Nucleus accumbens (tissue), 56 donors: ENCODE measurements at regions not wholly inside any gene's neighbourhood (a gene's known extent, or its start where the extent isn't known, plus 50 kb on each side); places are given as distances from the start of the nearest gene placed in this dataset.

Experiments used
- DNase-seq, 56 donors: peaks; one replicate each; lab custom pipeline; 2025; lab: John Stamatoyannopoulos, UW

DNA sequence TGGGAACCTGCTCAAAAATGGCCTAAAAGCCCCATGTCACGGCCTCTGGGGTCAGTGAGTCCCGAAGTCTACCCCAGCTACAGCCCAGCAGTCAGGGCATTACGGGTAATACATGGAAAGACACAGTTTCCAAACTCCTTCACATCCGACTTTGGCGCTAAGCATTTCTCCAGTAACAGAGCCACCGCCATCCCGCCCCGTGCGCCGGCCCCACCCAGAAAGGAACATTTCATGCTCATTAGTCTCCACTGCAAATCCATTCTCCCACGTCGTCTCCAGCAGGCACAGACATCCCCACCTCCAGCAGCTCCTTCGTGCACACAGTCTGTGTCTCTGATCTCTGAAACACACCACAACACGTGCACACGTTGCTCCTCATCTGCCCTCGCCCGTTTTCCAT is 509.2 kb upstream of the ID2 start:
- no peak for DNase-seq

DNA sequence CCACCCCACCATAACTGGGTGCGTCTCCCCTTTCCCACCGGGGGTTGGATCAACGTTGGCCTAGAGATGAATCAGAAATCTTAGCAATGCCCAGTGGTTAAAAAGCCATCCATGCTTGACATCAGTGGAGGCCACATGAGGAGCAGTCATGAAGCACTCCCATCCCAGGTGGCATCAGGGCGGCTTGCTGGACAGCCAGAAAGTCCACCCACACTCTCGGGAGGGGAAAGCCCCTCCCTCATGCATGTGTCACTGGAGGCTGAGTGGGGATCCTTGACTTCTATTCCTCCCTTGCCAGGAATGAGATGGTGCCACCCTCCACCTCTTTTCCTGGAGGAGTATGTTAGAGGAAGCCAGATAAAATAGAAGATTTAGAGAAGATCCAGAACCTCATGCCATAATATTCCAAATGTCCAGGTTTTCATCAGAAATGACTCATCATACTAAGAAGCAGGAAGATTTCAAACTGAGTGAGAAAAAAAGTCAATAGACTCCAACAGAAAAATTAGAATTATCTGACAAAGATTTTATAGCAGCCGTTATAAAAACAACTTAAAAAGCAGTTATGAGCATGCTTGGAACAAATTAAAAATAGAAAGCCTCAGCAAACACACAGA is 507.1 kb upstream of the ID2 start:
- no peak for DNase-seq

DNA sequence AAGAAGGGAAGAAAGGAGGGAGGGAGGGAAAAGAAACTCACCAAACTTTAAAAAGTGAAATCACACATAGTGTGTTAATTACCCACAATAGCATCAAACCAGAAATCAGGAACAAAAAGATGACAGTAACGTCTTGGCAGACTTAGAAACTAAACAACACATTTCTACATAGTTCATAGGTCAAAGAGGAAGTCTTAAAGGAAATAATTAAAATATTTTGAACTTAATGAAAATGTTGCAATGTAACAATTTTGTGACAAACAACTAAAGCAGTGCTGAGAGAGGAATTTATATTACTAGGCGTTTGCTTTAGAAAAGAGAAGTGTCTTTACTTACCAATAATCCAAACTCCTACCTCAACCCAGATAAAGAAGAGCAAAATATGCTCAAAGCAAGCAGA is 505.0 kb upstream of the ID2 start:
- no peak for DNase-seq

DNA sequence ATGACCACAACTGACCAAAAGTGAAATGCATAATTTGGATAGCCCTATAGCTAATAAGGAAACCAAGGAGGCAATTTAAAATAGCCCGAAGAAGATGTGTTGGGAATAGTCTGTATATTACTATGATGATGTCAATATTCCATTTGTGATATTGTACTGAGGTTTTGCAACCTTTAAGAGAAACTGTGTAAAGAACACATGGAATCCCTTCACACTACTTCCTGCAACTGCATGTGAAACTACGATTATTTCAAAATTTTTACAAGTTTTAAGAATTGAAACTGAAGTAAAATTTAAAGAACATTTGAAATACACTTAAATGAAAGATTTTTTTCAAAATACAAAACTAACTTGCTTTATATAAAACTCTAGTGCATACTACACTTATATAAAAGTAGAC is 504.3 kb upstream of the ID2 start:
- DNase-seq = no peak

DNA sequence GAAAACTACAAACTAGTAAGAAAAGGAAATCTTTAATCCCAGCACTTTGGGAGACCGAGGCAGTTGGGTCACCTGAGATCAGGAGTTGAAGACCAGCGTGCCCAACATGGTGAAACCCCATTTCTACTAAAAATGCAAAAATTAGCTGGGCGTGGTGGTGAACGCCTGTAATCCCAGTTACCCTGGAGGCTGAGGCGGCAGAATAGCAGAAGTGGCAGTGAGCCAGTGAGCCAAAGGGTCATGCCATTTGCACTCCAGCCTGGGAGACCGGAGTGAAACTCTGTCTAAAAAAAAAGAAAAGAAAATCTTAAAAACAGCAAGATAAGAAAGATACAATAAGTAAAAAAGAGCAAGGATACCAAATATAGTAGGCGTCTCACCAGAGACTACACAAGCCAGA is 502.9 kb upstream of the ID2 start:
- no peak for DNase-seq

DNA sequence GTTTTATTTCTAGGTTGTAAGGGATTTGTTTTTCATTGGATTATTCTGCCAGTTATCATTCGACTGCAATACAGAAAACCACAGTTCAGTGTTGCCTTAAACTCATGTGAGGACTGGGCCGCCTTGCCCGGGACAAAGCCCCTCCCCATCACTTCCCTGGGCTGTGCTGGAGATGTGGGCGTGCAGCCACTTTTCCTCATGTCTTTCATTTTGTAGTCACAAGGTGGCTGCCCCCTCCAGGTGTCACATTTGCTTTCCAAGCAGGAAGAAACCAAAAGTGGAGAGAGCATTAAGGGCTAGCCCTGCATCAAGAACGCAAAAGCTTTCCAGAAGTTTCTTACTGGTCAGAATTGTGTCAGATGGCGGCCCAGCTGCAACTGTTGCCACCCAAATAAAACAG is 492.5 kb upstream of the ID2 start:
- DNase-seq = no peak

DNA sequence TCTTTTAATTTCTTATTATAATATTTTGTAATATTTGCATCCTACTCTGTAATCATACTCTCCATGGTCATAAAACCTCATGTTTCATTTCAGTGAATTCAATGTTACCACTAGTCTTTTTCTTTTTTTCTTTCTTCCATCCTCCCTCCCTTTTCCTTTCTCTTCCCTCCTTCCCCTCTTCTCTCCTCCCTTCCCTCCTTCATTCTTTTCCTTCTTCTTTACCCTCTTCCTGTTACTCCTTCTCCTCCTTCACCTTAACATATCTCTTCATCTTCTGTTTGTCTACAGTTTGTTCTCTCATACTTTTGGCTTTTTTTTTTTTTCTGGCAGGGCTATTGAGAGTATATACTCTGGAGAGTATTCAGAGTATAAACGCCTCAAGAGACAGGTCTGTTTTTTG is 491.6 kb upstream of the ID2 start:
- DNase-seq = no peak

DNA sequence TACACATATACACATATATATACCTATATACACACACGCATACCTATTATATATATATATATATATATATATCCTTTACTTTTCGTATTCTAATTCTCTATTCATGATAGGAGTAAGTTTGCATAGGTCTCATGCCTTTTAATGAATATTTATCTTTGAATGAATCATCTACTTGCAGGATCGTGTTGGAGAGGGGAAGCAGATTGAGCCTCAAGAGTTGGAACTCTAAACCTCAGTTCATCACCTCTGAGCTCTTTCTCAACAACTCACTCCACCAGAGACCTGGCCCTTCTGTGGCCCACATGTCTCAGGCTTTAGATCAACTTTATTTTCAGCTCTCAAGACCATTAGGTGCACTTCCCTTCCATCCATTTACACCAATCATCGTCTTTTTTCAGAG is 490.4 kb upstream of the ID2 start:
- no peak for DNase-seq

DNA sequence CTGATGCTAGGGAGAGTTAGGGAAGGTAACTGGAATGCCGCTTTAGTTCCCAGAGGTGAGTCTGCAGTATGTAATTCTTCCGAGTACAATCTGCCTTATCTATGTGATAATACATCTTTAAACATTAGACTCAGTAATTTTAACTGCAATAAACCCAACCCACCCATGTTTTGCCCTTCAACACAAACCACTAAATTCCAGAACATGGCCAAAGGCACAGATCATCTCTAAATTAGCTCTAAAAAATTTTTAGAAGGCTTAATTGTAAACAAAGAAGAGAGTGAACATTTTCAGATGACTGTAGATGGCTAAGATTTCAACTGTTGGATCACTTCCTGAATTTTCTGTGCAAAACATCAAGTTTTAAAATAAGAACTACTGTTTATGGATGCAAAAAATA is 488.7 kb upstream of the ID2 start:
- DNase-seq = no peak

DNA sequence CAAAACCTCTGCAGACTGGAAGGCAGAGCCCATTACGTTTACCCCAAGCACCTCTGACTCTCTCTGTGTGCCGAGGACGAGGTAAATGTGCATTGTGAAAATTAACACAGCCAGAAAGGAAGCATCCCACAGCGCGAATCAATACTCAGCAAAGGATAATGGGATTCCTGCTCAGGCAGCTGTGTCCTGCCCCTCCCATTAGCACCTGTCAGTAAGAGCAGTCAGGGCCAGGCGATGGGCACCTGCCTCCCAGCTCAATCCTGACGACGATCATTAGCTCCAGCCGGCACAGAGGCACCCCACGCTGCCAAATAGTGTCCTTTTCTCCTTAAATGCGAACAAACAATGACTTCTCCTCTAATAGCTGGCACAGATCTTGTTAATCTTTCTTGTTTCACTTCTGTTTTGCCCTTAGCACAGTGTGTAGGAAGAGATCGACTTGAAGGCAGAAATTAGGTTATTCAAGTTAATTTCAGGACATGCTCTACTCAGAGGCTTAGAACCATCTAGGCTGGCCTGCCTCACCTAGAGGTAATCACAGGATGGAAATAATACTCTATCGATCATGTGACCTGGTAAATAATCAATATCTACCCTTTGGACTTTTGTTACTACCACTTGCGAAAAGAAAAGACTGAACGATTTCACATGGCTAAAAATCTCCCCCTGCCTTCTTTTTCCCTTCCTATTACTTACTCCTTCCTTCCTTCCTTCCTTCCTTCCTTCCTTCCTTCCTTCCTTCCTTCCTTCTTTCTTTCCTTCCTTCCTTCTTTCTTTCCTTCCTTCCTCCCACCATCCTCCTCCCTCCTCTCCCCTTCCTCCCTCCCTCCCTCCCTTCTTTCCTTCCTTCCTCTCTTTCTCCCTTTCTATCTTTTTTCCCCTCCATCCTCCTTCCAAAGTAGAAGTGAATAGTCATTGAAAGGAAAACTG is 487.9 kb upstream of the ID2 start:
- DNase-seq = peak in 1 of 56 donors; percentile 3

DNA sequence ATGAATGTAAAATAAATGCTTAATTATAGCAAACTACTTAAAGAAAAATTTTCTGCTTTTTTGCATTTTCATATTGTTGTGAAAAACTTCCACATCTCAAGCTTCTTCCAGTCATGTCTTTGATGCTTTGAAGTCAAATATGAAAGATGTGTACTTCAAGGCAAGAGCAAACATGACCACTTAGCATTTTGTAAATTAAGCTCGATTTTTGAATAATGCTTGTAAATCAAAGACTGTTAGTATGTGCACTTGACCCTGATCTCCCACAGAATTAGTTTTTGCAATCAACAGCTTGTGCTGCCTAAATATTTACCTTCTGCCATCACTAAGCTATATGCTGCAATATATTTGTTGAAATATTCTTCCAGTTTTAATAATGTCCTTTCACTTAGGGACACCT is 486.1 kb upstream of the ID2 start:
- DNase-seq = no peak

DNA sequence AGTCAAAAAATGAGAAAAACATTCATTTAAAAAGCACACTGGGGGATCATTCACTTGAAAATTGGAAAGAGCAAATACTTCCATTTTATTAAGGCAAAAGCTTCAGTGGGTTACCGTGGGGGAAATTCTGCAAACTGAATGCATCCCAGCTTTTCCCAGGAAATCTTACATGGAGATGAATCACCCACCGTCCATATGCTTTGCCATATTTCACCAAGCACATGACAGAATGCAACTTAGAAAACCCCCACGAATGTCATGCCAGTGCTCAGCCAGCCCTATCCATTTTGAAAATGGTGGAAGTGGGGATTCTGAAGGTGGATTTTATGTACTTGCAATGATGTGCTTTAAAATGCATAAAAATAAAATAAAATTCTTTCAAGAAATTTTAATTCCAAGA is 485.5 kb upstream of the ID2 start:
- DNase-seq = no peak

DNA sequence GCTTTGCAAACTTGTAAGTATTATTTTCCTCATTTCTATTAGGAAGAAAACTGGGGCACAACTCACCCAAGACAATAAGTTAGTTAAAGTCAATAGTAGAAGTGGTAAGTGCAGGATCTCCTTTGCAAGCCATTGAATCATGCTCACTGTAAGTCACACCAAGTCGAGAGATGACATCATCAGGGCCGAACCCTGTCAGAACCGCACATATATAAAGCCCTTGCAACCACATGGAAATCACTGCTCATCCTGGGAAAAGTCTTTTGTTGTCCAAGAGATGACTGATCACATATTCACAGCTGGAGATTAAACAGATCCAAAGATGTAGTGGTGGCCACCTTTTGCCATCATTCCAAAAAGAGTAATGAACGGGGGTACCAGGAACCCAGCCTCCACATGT is 484.8 kb upstream of the ID2 start:
- DNase-seq = no peak

DNA sequence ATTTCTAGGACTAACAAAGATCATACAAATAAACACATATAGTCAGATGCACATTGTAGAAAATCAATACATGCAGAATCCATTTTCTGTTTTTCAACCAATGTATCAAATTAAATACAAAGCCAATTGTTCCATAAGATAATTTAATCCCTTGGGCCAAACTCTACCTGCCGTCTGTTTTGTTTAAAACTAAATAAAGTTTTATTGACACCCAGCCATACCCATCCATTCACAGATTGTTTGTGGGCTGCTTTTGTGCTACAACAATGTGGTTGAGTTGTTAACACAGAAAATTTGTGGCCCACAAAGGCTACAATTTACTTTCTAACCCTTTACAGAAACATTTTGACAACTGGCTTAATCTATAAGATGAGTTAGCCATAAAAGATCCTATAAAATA is 484.0 kb upstream of the ID2 start:
- DNase-seq = no peak

DNA sequence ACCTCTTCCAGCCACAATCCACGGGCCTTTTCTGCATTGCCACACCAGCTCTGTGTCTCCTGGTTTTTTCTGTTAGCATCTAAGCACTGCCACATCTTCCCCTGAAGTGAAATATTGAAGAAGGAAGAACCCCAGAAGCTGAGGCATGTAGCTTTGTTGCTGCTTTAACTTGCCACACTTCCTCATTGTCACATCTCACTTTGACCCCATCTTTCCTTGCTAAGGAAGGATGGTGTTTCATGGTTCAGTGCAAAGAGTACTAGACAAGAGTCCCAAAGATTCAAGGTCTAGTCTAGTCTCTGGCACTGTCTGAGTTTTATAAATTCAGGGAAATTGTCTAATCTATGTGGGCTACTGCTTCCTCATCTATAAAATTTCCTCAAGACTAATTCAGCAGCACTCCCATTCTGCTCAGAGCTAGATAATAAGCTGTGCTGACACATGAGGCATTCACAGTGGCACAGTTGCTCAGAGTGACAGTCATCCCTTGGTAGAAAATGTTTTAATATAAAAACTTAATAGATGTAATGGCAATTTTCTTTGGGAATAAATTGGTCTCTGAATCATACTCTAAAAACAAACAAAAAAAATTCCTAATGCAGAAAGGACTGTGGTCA is 483.0 kb upstream of the ID2 start:
- no peak for DNase-seq

DNA sequence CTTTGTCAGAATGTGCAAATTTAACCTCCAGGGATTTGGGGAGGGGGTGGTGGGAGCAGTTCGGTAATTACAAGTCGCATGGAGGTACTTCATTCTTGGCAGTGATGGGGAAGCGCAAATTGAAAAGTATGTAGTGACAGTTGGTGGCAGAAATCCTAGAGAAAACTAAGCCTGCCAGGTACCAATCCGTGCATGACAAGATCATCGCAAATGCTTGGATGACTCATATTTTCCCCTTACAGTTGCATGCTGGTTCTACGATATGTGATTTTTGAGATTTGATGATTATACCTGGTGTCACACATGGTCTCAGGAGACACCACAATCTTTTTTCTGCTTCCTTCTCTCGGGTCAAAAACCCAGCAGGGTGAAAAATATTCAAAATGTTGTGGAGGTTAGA is 479.7 kb upstream of the ID2 start:
- DNase-seq = no peak

DNA sequence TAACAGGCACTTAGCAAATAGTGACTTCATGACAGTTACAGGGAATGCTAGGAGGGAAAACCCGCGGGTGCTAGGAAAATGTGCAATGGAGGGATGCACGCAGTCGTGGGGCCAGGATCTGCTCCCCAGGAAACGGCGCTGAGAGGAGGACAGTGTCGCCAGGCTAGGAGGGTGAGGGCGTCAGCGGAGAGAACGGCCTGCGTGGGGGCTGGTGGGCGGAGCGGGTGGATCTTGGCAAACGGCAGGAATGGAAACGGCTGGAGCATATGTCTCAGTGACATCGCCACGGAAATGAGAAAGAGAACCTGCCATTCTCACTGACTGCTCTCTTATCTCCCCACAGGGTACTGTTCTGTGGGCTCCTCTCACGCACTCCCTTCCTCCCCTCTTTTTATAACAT is 478.5 kb upstream of the ID2 start:
- no peak for DNase-seq

DNA sequence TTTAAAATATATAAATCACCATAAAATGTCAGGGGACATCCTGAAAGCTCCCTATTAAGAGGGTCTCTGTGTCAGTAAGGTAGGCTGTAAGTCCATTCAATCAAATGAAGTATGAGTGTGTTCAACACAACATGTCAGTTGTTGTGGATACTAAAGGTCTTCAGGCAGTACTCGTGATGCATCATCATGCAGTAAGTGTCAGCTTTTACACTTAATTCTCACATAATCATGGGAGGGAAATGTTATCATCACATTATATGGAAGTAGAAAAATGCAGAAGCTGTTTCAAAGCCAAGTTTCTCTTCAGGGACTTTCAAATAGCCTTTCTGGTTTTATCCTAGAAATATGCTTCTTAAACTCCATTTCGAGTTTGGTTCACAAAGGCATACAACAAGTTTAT is 477.1 kb upstream of the ID2 start:
- DNase-seq = no peak

DNA sequence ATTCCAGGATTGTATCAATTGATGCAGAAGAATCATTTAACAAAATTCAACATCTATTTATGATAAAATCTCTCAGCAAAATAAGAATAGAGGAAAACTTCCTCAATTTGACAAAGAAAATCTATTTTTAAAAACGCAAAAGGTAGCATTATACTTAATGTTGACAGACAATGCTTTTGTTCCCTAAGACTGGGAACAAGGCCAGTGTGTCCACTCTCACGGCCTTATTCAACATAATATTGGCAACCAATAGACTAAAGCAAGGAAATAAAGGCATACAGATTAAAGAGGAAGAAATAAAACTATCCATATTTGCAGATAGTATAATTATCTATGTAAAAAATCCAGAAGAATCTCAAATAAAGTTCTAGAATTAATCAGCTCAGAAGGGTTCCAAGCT is 472.4 kb upstream of the ID2 start:
- no peak for DNase-seq

DNA sequence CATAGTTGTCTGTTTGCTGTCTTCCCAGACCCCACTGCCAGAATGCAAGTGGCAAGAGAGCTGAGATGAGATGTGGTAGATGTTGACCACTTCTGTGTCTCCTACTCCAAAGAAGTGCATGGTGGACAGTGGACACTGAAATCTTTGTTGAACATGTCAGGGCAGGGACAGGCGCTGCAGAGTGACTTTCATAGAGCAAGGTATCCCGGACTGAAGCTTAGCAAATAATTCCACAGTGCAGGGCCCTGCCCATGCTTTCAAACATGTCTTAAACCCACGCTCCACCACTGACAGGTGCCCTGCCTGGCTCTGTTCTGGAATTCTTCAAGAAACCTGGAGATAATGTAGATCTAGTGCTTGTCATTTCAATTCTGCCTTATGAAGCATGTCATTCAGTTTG is 470.5 kb upstream of the ID2 start:
- no peak for DNase-seq

DNA sequence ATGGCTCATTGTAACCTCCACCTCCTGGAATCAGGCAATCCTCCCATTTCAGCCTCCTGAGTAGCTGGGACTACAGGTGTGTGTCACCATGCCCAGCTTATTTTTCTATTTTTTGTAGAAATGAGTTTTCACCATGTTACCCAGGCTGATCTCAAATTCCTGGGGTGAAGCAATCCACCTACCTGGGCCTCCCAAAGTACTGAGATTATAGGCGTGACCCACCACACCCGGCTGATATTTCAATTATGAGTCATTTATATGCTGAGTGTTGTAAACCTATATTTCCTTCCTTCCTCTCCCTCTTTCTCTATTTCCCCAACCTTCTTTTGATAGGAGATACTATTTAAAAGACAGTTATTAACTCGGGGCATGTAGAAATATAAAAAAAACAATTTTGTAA is 469.6 kb upstream of the ID2 start:
- no peak for DNase-seq

DNA sequence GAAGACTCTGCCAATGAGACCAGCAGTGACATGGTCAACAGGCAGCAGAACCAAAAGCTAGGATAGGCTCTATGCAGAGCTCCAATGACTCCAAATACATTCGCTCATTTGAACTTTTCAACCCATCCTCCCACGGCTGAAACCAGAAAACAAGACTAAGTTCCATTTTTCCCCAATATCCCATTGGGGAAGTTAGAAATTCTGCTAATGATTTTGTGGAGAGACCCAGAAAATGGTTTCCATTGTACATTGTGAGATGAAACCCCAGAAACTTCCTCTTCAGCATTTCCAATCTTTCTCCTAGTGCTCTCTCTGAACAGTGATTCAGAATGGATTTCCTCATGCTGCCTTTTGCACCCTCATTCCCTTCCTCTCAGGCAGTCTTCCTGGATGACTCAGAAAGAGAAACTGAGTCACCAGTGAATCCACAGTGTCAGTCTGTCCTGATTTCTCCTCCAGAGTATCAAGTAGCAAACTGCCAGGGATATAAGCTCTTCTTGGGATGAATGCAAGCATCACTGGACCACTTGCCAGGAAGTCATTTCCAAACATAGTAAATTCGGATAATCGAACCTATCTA is 467.7 kb upstream of the ID2 start:
- DNase-seq = no peak
